ENCODE measurements at regions not wholly inside any gene's neighbourhood (a gene's known extent, or its start where the extent isn't known, plus 50 kb on each side); places are given as distances from the start of the nearest gene placed in this dataset.

- Histone ChIP-seq H3K9ac (ENCODE audit: low read depth in 1 of 2, low read length in 2 of 2) (no peak overlapping the region), H3K27me3 (ENCODE audit: control insufficient read depth in 4 of 4, insufficient read depth in 4 of 4, low read length in 3 of 4) (no peaks in the 10 kb centered on the region), H3K27ac (ENCODE audit: low read depth in 1 of 2, low read length in 2 of 2) (no peak overlapping the region), H3K4me3 (ENCODE audit: low read depth in 1 of 3, low read length in 3 of 3) (no peak overlapping the region), H3K36me3 (ENCODE audit: control insufficient read depth in 4 of 4, insufficient read depth in 3 of 4, low read depth in 1 of 4, low read length in 3 of 4) (no peaks in the 10 kb centered on the region), H3K9me3 (ENCODE audit: control insufficient read depth in 4 of 4, low read length in 3 of 4) (peaks cover 0 to 1% (median 0%) of the 10 kb centered on the region in 4 donors), H3K4me1 (ENCODE audit: control insufficient read depth in 4 of 4, insufficient read depth in 4 of 4, low read length in 3 of 4) (no peaks in the 10 kb centered on the region)
- no peak for DNase-seq (ENCODE audit: low spot score)
- TF ChIP-seq RXRA (IDR thresholded peaks at IDR 0.05) (no peak), FOXA2 (IDR thresholded peaks at IDR 0.05) (no peak), HNF4A (conservative IDR thresholded peaks at IDR 0.05) (no peak), SP1 (IDR thresholded peaks at IDR 0.05) (no peak), ZBTB33 (IDR thresholded peaks at IDR 0.05) (no peak), TAF1 (conservative IDR thresholded peaks at IDR 0.05) (no peak), REST (IDR thresholded peaks at IDR 0.05) (no peak), RAD21 (IDR thresholded peaks at IDR 0.05) (no peak), ATF3 (IDR thresholded peaks at IDR 0.05) (no peak), MAX (IDR thresholded peaks at IDR 0.05) (no peak), EGR1 (IDR thresholded peaks at IDR 0.05; ENCODE audit: low read depth in 2 of 2) (no peak), GABPA (IDR thresholded peaks at IDR 0.05 in 1 of 2, conservative IDR thresholded peaks at IDR 0.05 in 1 of 2) (no peak), YY1 (IDR thresholded peaks at IDR 0.05) (no peak), NR2F2 (IDR thresholded peaks at IDR 0.05) (no peak), JUND (IDR thresholded peaks at IDR 0.05) (no peak), HNF4G (IDR thresholded peaks at IDR 0.05) (no peak), FOXA1 (IDR thresholded peaks at IDR 0.05) (no peak)
- TF ChIP-seq, protein P1, sequence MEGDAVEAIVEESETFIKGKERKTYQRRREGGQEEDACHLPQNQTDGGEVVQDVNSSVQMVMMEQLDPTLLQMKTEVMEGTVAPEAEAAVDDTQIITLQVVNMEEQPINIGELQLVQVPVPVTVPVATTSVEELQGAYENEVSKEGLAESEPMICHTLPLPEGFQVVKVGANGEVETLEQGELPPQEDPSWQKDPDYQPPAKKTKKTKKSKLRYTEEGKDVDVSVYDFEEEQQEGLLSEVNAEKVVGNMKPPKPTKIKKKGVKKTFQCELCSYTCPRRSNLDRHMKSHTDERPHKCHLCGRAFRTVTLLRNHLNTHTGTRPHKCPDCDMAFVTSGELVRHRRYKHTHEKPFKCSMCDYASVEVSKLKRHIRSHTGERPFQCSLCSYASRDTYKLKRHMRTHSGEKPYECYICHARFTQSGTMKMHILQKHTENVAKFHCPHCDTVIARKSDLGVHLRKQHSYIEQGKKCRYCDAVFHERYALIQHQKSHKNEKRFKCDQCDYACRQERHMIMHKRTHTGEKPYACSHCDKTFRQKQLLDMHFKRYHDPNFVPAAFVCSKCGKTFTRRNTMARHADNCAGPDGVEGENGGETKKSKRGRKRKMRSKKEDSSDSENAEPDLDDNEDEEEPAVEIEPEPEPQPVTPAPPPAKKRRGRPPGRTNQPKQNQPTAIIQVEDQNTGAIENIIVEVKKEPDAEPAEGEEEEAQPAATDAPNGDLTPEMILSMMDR (IDR thresholded peaks at IDR 0.05; ENCODE audit: low read depth, low read length, missing input control): no peak
- 66% methylated on average over 1 of the region's 1 CpG for WGBS
Observed at GRCh38 chr14:62491146-62491545, 554.1 kb downstream of the KCNH5 start.
